Stomach (tissue), 4 donors: ENCODE measurements at regions not wholly inside any gene's neighbourhood (a gene's known extent, or its start where the extent isn't known, plus 50 kb on each side); places are given as distances from the start of the nearest gene placed in this dataset.

ENCODE experiments used
- EP300 ChIP-seq: sonication (generic); formaldehyde crosslinking; IDR thresholded peaks from one replicate; pipeline ENCODE4 v1.6.1; 2017; ENCODE audit warnings: antibody characterized with exemption
- POLR2A ChIP-seq, 4 donors: fragments of 450-650 bp; IDR thresholded peaks; one replicate each; pipeline ENCODE4 v1.6.1; 2016; ENCODE audit warnings: antibody characterized with exemption in 4 of 4, control low read depth in 2 of 4, mild to moderate bottlenecking in 1 of 4, moderate library complexity in 1 of 4
- TF ChIP-seq, protein P1 (sequence below), 7 experiments: fragments of 450-650 bp in 4 of 7; fragments of 200-600 bp in 3 of 7; sonication (generic) in 3 of 7; IDR thresholded peaks; one replicate each; pipeline ENCODE4 v1.5.1; 2016 to 2019; ENCODE audit warnings: antibody characterized with exemption in 7 of 7, control low read depth in 2 of 7, mild to moderate bottlenecking in 1 of 7

DNA sequence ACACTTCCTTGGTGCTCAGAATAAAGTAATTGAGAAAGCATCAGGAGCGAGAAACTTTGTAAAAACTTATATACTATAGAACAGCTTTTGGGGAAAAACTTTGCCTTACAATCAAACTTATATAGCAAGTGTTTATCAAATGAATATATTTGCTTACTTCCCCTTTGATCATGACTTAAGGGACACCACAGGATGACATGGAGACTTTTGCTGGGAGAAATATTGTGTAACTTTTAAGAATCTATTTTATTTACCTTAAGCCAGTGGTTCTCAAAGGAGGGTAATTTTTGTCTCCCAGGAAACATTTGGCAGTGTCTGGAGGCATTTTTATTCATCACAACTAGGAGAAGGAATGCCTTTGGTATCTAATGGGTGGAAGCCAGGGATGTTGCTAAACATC is 173.8 kb upstream of the HABP2 start:
- TF ChIP-seq, protein P1, sequence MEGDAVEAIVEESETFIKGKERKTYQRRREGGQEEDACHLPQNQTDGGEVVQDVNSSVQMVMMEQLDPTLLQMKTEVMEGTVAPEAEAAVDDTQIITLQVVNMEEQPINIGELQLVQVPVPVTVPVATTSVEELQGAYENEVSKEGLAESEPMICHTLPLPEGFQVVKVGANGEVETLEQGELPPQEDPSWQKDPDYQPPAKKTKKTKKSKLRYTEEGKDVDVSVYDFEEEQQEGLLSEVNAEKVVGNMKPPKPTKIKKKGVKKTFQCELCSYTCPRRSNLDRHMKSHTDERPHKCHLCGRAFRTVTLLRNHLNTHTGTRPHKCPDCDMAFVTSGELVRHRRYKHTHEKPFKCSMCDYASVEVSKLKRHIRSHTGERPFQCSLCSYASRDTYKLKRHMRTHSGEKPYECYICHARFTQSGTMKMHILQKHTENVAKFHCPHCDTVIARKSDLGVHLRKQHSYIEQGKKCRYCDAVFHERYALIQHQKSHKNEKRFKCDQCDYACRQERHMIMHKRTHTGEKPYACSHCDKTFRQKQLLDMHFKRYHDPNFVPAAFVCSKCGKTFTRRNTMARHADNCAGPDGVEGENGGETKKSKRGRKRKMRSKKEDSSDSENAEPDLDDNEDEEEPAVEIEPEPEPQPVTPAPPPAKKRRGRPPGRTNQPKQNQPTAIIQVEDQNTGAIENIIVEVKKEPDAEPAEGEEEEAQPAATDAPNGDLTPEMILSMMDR (IDR thresholded peaks at IDR 0.05): no peak
- TF ChIP-seq POLR2A (IDR thresholded peaks at IDR 0.05) (no peak), EP300 (no peak)
